Nephron (organoid): ENCODE measurements at regions not wholly inside any gene's neighbourhood (a gene's known extent, or its start where the extent isn't known, plus 50 kb on each side); places are given as distances from the start of the nearest gene placed in this dataset.
"Not testable (repeated sequence)": the region's sequence is repeated elsewhere in the genome, so short reads cannot be mapped to it uniquely, and the experiment has no call there.

Source experiments
- H3K27ac Mint-ChIP-seq, 3 experiments: 2 replicates each; pipeline ENCODE4 v1.8.0; 2020; ENCODE audit warnings: mixed read lengths in 3 of 3, mild to moderate bottlenecking in 2 of 3, moderate library complexity in 1 of 3
- H3K27me3 Mint-ChIP-seq: 2 replicates; pipeline ENCODE4 v1.8.0; 2021; ENCODE audit warnings: low read depth, mild to moderate bottlenecking, moderate library complexity, mixed read lengths
- H3K36me3 Mint-ChIP-seq: 2 replicates; pipeline ENCODE4 v1.8.0; 2020; ENCODE audit warnings: low read depth, mixed read lengths
- H3K4me1 Mint-ChIP-seq: 2 replicates; pipeline ENCODE4 v1.8.0; 2020; ENCODE audit warnings: mixed read lengths
- H3K4me3 Mint-ChIP-seq, 3 experiments: 2 replicates each; pipeline ENCODE4 v1.8.0; 2020; ENCODE audit warnings: mild to moderate bottlenecking in 3 of 3, mixed read lengths in 3 of 3, moderate library complexity in 2 of 3
- H3K9me3 Mint-ChIP-seq: 2 replicates; pipeline ENCODE4 v1.8.0; 2020; ENCODE audit warnings: mixed read lengths
- TF ChIP-seq, protein P1 (sequence below), 3 experiments: fragments of 200-600 bp; sonication (generic); IDR thresholded peaks; one replicate each; pipeline ENCODE4 v1.5.0; 2021; ENCODE audit warnings: antibody characterized with exemption in 3 of 3; ENCODE audit not compliant: unreplicated experiment in 3 of 3

DNA sequence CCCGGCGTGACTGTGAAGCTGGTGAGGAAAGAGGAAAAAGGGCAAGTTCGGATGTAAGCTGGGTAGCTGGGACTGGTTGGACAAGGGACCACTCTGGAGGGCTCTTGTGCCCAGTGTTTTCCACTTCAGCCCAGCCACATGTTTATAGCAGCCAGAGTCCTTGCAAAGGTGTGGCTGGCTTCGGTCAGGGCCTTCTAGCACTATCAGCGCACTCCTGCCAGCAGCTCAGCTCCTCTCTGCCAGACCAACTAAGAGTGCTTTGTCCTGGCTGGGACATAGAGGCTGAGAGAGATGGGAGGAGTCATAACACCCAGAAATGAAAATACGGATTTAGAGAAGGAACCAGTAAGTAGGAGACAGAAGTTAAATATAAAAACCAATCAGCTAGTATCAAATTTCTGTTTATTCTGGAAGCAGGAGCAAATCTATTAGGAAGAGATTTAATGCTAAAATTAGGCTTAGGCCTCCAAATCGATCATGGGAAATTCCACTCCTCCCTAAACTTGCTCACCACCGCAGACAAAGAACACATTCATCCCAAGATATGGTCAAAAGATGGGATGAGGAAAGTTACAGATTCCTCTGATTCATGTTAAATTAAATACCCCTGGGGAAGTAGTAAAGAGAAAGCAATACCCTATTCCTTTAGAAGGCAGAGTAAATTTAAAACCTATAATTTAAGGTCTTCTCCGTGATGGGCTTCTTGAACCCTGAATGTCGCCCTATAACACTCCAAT, 135.0 kb downstream of the RALA start:
- H3K4me3 Mint-ChIP-seq: no peak overlapping the region
- H3K27ac Mint-ChIP-seq: peak overlapping the region in 1 of 3 experiments; percentile 46
- peaks cover 58% of the 10 kb centered on the region for H3K4me1 Mint-ChIP-seq
- peaks cover 21% of the 10 kb centered on the region for H3K36me3 Mint-ChIP-seq
- peaks cover 8% of the 10 kb centered on the region for H3K9me3 Mint-ChIP-seq
- no peaks in the 10 kb centered on the region for H3K27me3 Mint-ChIP-seq
- TF ChIP-seq, protein P1, sequence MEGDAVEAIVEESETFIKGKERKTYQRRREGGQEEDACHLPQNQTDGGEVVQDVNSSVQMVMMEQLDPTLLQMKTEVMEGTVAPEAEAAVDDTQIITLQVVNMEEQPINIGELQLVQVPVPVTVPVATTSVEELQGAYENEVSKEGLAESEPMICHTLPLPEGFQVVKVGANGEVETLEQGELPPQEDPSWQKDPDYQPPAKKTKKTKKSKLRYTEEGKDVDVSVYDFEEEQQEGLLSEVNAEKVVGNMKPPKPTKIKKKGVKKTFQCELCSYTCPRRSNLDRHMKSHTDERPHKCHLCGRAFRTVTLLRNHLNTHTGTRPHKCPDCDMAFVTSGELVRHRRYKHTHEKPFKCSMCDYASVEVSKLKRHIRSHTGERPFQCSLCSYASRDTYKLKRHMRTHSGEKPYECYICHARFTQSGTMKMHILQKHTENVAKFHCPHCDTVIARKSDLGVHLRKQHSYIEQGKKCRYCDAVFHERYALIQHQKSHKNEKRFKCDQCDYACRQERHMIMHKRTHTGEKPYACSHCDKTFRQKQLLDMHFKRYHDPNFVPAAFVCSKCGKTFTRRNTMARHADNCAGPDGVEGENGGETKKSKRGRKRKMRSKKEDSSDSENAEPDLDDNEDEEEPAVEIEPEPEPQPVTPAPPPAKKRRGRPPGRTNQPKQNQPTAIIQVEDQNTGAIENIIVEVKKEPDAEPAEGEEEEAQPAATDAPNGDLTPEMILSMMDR (IDR thresholded peaks at IDR 0.05; ENCODE audit: unreplicated experiment in 3 of 3): no peak

DNA sequence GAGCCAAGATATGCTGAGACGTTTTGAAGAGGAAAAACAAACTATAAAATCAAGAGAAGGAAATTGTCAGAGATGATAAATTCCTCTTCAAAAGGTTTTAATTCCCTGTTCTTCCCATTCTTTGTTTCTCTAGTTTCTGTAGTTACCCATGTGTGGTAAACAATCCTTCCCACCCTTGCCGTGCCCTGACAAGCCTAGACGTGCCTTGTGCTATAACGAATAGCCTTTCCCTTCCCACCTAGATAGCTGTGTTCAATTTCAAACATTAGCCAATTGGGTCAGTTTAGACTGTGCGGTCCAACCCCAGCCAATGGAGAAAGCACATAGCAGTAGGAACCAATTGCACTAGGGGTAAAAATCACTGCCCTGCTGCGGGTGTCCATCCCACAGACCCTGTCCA, 138.1 kb downstream of the RALA start:
- Mint-ChIP-seq H3K9me3 (peaks cover 8% of the 10 kb centered on the region), H3K36me3 (peaks cover 25% of the 10 kb centered on the region), H3K27ac (peak overlapping the region in 1 of 3 experiments; percentile 13), H3K4me1 (peaks cover 64% of the 10 kb centered on the region), H3K27me3 (no peaks in the 10 kb centered on the region), H3K4me3 (no peak overlapping the region)
- TF ChIP-seq, protein P1 (IDR thresholded peaks at IDR 0.05; ENCODE audit: unreplicated experiment in 3 of 3): no peak

DNA sequence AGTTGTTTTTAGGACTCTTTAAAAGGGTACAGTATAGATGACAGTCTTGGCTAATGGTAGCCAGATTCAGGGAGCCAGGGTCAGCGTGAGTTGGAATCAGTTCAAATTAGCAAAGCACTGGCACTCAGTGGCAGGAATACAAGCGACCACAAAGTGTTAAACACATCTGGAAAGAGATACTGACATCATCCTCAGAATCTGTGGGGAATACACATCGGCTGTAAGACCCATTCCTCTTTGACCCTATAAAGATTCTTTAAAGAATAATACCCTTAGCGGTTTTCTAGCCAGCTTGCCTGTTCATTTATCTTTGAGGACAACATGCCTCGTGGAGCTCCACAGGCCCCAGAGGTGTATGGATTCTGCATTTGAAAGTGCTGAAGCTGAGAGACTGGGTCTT, 139.1 kb downstream of the RALA start:
- H3K4me1 Mint-ChIP-seq: peaks cover 56% of the 10 kb centered on the region
- not testable (repeated sequence) for H3K9me3 Mint-ChIP-seq, H3K27me3 Mint-ChIP-seq, H3K4me3 Mint-ChIP-seq
- H3K27ac Mint-ChIP-seq: peak overlapping the region in 1 of 3 experiments; percentile 30
- H3K36me3 Mint-ChIP-seq: peaks cover 19% of the 10 kb centered on the region

DNA sequence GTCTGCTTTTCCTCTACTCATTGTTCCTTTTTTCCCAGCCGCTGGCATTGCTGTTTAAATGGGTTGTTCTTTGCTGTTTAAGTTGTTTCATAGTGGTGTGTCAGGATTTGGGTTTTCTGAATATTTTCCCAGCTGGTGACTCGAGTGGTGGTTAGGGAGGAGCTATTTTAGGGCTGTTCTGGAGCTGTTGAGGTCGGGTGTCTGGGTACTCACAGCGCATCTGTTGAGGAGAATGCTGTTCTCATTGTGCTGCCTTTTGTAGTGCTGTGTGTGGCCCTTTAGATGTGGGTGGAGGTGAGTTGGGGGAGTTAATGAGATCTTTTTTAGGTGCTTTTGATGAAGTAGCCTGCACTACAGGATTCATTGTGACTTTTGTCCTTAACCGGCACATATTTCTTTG, 139.5 kb downstream of the RALA start:
- peaks cover 14% of the 10 kb centered on the region for H3K36me3 Mint-ChIP-seq
- peak overlapping the region in 1 of 3 experiments; percentile 30 for H3K27ac Mint-ChIP-seq
- H3K27me3 Mint-ChIP-seq, H3K9me3 Mint-ChIP-seq, H3K4me3 Mint-ChIP-seq: not testable (repeated sequence)
- peaks cover 52% of the 10 kb centered on the region for H3K4me1 Mint-ChIP-seq

DNA sequence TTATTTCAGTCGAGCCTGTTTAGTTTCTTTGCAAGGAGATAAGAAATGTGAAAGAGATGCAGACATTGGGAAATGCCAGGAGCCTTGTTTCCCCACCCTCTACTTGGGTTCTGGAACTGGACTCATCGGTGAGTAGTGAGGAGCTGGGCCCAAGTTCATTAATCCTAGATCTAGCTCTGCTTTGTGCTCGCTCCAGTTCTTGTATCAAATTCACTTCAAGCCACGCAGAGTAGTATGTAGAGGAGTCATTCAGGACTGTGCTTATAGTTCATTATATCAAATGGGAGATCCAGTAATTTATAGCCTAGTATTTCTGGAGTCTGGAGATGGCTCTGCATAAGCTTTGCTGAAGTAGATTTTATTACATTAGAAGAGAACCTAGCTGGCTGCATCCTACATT, 142.5 kb downstream of the RALA start:
- H3K4me3 Mint-ChIP-seq, H3K9me3 Mint-ChIP-seq, H3K27me3 Mint-ChIP-seq: not testable (repeated sequence)
- H3K36me3 Mint-ChIP-seq: peaks cover 16% of the 10 kb centered on the region
- peaks cover 49% of the 10 kb centered on the region for H3K4me1 Mint-ChIP-seq
- peak overlapping the region; percentile 19 to 60 (median 60) for H3K27ac Mint-ChIP-seq

DNA sequence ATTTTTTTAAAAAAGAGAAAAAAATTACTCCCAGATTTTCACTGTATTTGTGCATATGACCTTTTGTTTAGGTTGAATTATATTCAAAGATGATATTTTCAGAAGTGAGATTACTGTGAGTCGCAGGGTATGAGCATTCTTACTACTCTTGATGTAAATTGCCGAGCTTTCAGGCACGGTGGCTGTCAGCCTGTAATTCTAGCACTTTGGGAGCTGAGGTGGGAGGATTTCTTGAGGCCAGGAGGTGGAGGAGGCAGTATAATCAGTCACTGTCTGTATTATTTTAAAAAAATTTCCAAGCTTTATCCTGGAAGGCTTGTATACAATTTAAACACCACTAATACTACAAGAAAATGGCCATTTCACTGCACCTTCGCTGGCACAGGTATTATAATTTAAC, 145.1 kb downstream of the RALA start:
- H3K4me3 Mint-ChIP-seq, H3K27me3 Mint-ChIP-seq, H3K9me3 Mint-ChIP-seq: not testable (repeated sequence)
- peaks cover 23% of the 10 kb centered on the region for H3K36me3 Mint-ChIP-seq
- H3K4me1 Mint-ChIP-seq: peaks cover 27% of the 10 kb centered on the region
- peak overlapping the region in 1 of 3 experiments; percentile 17 for H3K27ac Mint-ChIP-seq

DNA sequence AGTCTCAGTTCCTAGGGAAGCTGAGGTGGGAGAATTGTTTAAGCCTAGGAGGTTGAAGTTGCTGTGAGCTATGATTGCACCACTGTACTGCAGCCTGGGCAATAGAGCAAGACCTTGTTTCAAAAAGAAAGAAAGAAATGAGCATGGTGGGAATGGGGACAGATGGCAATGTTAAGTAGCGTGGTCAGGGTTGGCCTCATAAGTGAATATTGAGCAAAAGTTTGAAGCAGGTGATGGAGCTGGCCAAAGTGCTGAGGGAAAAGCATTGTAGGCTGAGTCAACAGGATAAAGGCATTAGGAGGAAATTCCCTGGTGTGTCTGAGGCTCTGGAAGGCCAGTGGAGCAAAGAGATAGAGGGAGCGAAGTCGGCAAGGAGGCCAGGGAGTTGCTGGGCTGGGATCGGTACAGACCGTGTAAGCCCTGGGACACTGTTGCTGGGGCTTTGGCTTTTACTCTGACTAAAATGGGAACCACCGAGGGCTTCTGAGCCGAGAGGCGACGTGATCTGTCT, 151.0 kb downstream of the RALA start:
- H3K27me3 Mint-ChIP-seq, H3K4me3 Mint-ChIP-seq, H3K27ac Mint-ChIP-seq, H3K4me1 Mint-ChIP-seq, H3K9me3 Mint-ChIP-seq: not testable (repeated sequence)
- H3K36me3 Mint-ChIP-seq: peaks cover 10% of the 10 kb centered on the region

DNA sequence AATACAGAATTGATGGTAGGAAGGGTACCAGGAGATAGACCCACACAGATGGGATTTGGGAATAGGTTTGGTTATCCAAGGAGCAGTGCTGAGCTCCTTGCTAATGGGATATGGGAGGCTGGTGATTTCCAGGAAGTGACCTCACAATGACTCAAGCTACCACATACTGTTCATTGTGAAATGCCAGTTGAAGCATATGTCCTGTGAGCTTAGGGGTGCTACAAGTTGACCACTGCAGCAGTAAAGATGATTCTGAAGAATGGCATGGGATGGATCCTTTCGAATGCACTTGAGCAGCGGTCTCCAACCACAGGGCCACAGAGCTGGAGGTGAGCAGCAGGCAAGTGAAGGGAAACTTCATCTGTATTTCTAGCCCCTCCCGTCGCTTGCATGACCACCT, 158.2 kb downstream of the RALA start:
- not testable (repeated sequence) for H3K36me3 Mint-ChIP-seq, H3K4me1 Mint-ChIP-seq, H3K4me3 Mint-ChIP-seq, H3K27ac Mint-ChIP-seq, H3K27me3 Mint-ChIP-seq, H3K9me3 Mint-ChIP-seq

DNA sequence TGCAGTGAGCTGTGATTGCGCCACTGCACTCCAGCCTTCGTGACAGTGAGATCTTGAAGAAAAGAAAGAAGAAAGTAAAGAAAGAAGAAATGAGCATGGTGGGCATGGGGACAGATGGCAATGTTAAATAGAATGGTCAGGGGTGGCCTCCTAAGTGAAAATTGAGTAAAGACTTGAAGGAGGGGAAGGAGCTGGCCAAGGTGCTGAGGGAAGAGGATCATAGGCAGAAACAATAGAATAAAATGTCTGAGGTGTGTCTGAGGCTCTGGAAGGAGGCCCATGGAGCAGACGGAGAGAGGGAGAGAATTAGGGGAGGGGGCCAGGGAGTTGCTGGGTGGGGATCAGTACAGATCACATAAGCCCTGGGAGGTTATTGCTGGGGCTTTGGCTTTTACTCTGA, 163.1 kb downstream of the RALA start:
- H3K4me3 Mint-ChIP-seq, H3K4me1 Mint-ChIP-seq, H3K9me3 Mint-ChIP-seq, H3K27ac Mint-ChIP-seq, H3K36me3 Mint-ChIP-seq, H3K27me3 Mint-ChIP-seq: not testable (repeated sequence)

DNA sequence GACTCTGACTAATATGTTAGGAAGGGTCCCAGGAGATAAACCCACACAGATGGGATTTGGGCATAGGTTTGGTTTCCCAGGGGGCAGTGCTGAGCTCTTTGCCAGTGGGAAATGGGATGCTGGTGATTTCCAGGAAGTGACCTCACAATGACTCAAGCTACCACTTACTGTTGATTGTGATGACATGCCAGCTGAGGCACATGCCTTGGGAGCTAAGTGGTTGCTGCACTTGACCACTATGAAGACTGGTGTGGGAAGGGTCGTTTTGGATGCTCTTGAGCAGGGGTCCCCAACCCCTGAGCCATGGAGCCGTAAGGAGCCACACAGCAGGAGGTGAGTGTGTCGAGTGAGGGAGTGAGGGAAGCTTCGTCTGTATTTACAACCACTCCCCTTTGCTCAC, 159.0 kb upstream of the CDK13 start:
- H3K36me3 Mint-ChIP-seq: peaks cover 12% of the 10 kb centered on the region

DNA sequence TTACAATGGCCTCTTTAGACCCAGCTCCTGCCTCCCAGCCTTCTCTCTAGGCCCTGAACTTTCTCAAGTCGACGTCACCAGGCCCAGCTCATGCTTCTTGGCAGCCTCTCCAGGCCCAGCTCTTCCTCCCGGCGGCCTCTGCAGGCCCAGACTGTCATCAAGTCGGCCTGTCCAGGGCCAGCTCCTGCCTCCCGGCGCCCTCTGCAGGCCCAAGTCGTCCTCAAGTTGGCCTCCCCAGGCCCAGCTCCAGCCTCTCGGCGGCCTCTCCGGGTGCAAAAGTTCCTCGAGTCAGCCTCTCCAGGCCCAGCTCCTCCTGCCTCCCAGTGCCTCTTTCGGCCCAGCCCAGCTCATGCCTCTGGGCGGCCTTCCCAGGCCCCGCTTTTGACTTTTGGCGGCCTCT, 158.1 kb upstream of the CDK13 start:
- H3K27me3 Mint-ChIP-seq, H3K4me3 Mint-ChIP-seq, H3K9me3 Mint-ChIP-seq, H3K27ac Mint-ChIP-seq, H3K4me1 Mint-ChIP-seq: not testable (repeated sequence)
- H3K36me3 Mint-ChIP-seq: peaks cover 12% of the 10 kb centered on the region

More for the DNA sequence above, 159.0 kb upstream of the CDK13 start:
- H3K27ac Mint-ChIP-seq, H3K9me3 Mint-ChIP-seq, H3K4me3 Mint-ChIP-seq, H3K4me1 Mint-ChIP-seq, H3K27me3 Mint-ChIP-seq: not testable (repeated sequence)

DNA sequence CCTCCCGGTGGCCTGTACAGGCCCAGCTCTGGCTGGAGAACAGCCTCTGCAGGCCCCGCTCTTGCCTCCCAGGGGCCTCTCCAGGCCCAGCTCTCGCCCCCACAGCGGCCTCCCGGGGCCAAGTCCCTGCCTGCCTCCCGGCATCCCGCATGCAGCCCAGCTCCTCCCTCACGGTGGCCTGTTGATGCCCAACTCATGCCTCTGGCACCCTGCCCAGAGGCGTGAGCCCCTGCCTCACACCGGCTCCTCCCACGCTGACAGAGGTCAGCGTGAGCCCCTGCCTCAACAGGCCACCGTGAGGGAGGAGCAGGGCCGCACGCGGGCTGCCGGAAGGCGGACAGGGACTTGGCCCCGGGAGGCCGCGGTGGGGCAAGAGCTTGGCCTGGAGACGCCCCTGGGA, 157.0 kb upstream of the CDK13 start:
- not testable (repeated sequence) for H3K9me3 Mint-ChIP-seq, H3K4me1 Mint-ChIP-seq, H3K27ac Mint-ChIP-seq, H3K4me3 Mint-ChIP-seq, H3K27me3 Mint-ChIP-seq
- H3K36me3 Mint-ChIP-seq: peaks cover 12% of the 10 kb centered on the region

DNA sequence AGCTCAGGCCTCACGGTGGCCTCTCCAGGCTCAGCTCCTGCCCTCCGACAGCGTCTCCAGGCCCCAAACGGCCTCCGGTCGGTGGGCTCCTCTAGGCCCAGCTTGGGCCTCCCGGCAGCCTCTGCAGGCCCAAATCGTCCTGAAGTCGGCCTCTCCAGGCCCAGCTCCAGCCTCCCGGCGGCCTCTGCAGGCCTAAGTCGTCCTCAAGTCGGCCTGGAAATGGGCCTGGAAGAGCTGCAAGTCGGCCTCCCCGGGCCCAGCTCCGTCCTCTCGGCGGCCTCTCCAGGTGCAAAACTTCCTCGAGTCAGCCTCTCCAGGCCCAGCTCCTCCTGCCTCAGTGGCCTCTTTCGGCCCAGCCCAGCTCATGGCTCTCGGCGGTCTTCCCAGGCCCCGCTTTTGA, 156.2 kb upstream of the CDK13 start:
- H3K4me3 Mint-ChIP-seq, H3K27me3 Mint-ChIP-seq, H3K9me3 Mint-ChIP-seq, H3K4me1 Mint-ChIP-seq, H3K27ac Mint-ChIP-seq: not testable (repeated sequence)
- peaks cover 12% of the 10 kb centered on the region for H3K36me3 Mint-ChIP-seq
